ENCODE measurements at regions not wholly inside any gene's neighbourhood (a gene's known extent, or its start where the extent isn't known, plus 50 kb on each side); places are given as distances from the start of the nearest gene placed in this dataset.
"Not testable (repeated sequence)": the region's sequence is repeated elsewhere in the genome, so short reads cannot be mapped to it uniquely, and the experiment has no call there.

DNA sequence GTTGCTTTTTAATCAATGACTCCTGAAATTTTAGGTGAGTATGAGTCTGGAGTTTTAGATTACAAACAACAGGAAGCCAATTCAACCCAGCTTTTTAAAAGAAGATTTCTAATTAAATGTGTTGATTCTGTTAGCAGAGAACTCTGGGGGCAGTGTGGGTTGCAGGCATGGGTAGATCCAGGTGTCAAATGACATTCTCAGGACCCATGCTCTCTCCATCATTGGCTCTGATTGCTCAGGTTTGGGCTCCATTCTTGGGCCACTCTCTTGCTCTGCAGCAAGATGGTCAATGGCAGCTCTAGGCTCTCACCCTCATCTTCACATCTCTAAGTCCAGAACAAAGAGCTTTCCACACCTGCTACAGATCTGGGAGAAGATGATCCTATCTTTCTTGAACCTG is 463.7 kb downstream of the PREX1 start:
- Histone ChIP-seq H3K27me3 (no peaks in the 10 kb centered on the region), H3K4me3 (no peak overlapping the region), H3K27ac (no peak overlapping the region), H3K36me3 (no peaks in the 10 kb centered on the region), H3K9me3 (peaks cover 0 to 8% (median 0%) of the 10 kb centered on the region in 12 donors), H3K4me1 (peaks cover 0 to 14% (median 5%) of the 10 kb centered on the region in 12 donors)
- TF ChIP-seq, protein P1, sequence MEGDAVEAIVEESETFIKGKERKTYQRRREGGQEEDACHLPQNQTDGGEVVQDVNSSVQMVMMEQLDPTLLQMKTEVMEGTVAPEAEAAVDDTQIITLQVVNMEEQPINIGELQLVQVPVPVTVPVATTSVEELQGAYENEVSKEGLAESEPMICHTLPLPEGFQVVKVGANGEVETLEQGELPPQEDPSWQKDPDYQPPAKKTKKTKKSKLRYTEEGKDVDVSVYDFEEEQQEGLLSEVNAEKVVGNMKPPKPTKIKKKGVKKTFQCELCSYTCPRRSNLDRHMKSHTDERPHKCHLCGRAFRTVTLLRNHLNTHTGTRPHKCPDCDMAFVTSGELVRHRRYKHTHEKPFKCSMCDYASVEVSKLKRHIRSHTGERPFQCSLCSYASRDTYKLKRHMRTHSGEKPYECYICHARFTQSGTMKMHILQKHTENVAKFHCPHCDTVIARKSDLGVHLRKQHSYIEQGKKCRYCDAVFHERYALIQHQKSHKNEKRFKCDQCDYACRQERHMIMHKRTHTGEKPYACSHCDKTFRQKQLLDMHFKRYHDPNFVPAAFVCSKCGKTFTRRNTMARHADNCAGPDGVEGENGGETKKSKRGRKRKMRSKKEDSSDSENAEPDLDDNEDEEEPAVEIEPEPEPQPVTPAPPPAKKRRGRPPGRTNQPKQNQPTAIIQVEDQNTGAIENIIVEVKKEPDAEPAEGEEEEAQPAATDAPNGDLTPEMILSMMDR (IDR thresholded peaks at IDR 0.05): no peak
- TF ChIP-seq POLR2A (IDR thresholded peaks at IDR 0.05): no peak
- ATAC-seq (no peak), DNase-seq (no peak)
- intact Hi-C loops (cut with DNase I): no loop called here

DNA sequence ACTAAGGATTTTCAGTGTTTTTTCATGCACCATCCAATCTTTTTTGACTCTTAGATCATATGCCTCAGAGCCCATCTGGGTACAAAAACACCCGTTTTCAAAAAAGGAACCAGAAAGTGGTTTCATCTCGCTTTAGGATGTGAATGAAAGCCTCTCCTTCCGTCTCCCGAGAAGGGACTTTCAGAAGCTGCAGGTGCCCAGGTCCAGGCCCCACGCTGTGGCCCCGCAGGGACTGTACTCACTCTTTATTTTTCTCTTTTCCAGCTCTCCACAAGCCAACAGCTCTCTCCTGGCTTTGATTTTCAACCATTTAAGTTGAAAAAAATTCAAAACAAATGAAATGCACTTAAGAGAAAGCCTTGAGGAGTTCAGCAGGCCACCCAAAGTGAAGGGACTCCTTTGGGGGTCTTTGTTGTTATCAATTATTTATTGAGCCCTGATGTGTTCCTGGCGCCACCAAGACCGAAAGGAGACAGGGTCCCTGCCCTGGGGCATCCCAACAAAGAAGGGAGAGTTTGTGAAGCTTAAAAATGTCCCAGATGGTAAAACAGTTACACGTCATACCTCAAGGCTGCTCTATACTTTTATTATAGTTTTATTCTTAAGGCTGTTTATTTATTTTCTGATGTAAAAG is 467.3 kb downstream of the PREX1 start:
- WGBS, 4 donors: 77 to 83% (median 81%) methylated on average over 9 of the region's 9 CpGs
- H3K36me3 ChIP-seq: no peaks in the 10 kb centered on the region
- TF ChIP-seq POLR2A (IDR thresholded peaks at IDR 0.05): no peak
- TF ChIP-seq, protein P1 (IDR thresholded peaks at IDR 0.05): no peak
- no peaks in the 10 kb centered on the region for H3K9me3 ChIP-seq
- DNase-seq (no peak), ATAC-seq (no peak)
- intact Hi-C loops (cut with DNase I): no loop called here
- no peak overlapping the region for H3K4me3 ChIP-seq
- H3K4me1 ChIP-seq: no peaks in the 10 kb centered on the region
- H3K27me3 ChIP-seq: no peaks in the 10 kb centered on the region
- no peak overlapping the region for H3K27ac ChIP-seq

DNA sequence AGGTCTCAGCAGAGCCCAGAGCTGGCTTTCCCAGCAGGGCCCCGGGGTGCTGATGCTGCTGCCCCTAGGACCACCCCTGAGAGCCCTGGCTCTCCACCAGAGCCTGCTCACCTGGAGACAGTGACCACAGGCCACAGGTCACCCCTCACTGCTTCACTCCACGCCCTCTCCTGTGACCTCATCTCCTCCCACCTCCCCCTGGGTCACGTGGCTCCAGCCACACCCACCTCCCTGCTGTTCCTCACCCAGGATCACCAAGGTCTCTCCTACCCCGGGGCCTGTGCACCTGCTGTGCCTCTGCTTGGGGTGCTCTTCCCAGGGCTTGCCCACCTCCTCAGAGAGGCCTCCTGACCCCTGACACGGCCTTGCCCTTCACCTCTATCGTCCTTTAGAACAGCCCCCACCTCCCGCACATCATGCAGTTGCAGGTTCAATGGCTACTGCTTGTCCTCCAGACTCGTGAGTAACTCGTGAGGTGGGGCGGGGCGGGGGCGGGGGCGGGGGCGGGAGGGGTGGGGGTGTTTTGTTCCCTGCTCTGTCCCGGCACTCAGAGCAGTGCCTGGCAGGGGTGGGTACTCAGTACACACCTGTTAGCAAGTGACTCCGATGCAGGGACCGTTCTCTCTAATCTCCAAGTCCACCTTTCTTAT is 468.0 kb downstream of the PREX1 start:
- Histone ChIP-seq H3K27ac (no peak overlapping the region), H3K4me3 (no peak overlapping the region), H3K4me1 (no peaks in the 10 kb centered on the region), H3K36me3 (no peaks in the 10 kb centered on the region), H3K9me3 (peaks cover 0 to under 1% (median 0%) of the 10 kb centered on the region in 12 donors), H3K27me3 (no peaks in the 10 kb centered on the region)
- DNase-seq: no peak
- ATAC-seq: peak in 1 of 4 donors; percentile 22
- intact Hi-C loops (cut with DNase I): no loop called here
- WGBS, 4 donors: 59 to 66% (median 63%) methylated on average over 7 to 17 of the region's 17 CpGs
- TF ChIP-seq POLR2A (IDR thresholded peaks at IDR 0.05): no peak
- TF ChIP-seq, protein P1 (IDR thresholded peaks at IDR 0.05): no peak

DNA sequence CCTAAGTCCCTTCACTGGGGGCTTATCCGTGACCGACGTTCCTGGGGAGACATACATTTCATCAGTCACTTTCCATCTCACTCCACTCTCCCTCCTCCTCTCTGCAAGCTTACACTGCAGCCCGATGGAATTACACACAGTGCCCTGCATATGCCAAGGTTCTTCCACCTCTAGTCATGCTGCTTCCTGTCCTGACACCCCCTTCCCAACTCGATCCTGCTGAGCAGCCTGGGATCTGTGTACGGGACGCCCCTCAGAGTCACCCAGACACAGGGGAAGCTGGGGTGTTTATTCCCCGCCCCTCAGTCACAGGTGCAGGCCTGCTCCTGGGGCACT is 468.8 kb downstream of the PREX1 start:
- not testable (repeated sequence) for H3K27me3 ChIP-seq

More for the DNA sequence above, 468.8 kb downstream of the PREX1 start:
- H3K36me3 ChIP-seq; H3K9me3 ChIP-seq; H3K4me1 ChIP-seq; H3K4me3 ChIP-seq; DNase-seq; H3K27ac ChIP-seq; intact Hi-C loops (cut with DNase I): not testable (repeated sequence)
- ATAC-seq: peak in 1 of 4 donors; percentile 15
- WGBS, 4 donors: 55 to 80% (median 72%) methylated on average over 2 to 8 of the region's 8 CpGs
